NCI-H1417 (cell line): ENCODE measurements at regions not wholly inside any gene's neighbourhood (a gene's known extent, or its start where the extent isn't known, plus 50 kb on each side); places are given as distances from the start of the nearest gene placed in this dataset.

ENCODE experiments used
- DNase-seq, 3 experiments: peaks; one replicate each; lab custom pipeline; 2025; lab: John Stamatoyannopoulos, UW

GRCh38 chr1:229762891-229763290, 136.8 kb downstream of the URB2 start:
- no peak for DNase-seq

GRCh38 chr1:229768232-229768631, 142.2 kb downstream of the URB2 start:
- peak; percentile 79 to 97 (median 85) for DNase-seq

GRCh38 chr1:229769006-229769405, 143.0 kb downstream of the URB2 start:
- peak in 2 of 3 experiments; percentile 56 to 60 for DNase-seq

GRCh38 chr1:229769809-229770208, 143.8 kb downstream of the URB2 start:
- no peak for DNase-seq

GRCh38 chr1:229778794-229779193, 152.7 kb downstream of the URB2 start:
- DNase-seq = peak in 2 of 3 experiments; percentile 41 to 84

GRCh38 chr1:229781453-229781852, 155.4 kb downstream of the URB2 start:
- DNase-seq = peak; percentile 40 to 69 (median 42)

GRCh38 chr1:229782469-229782868, 156.4 kb downstream of the URB2 start:
- no peak for DNase-seq

GRCh38 chr1:229784834-229785233, 158.8 kb downstream of the URB2 start:
- no peak for DNase-seq

GRCh38 chr1:229786974-229787610, 161.0 kb downstream of the URB2 start:
- DNase-seq = no peak

GRCh38 chr1:229788004-229788403, 162.0 kb downstream of the URB2 start:
- no peak for DNase-seq

GRCh38 chr1:229792012-229792975, 166.2 kb downstream of the URB2 start:
- no peak for DNase-seq

GRCh38 chr1:229793488-229793887, 167.4 kb downstream of the URB2 start:
- no peak for DNase-seq

- DNase-seq = no peak
Measured at GRCh38 chr1:229798558-229798957, 172.5 kb downstream of the URB2 start.

GRCh38 chr1:229803626-229804217, 177.7 kb downstream of the URB2 start:
- peak in 1 of 3 experiments; percentile 3 for DNase-seq

- DNase-seq = no peak
Measured at GRCh38 chr1:229808272-229808671, 182.2 kb downstream of the URB2 start.

- DNase-seq = no peak
Measured at GRCh38 chr1:229810140-229810539, 184.1 kb downstream of the URB2 start.

- DNase-seq = no peak
Measured at GRCh38 chr1:229810961-229811360, 184.9 kb downstream of the URB2 start.

GRCh38 chr1:229812148-229812547, 186.1 kb downstream of the URB2 start:
- no peak for DNase-seq

GRCh38 chr1:229812693-229813092, 186.6 kb downstream of the URB2 start:
- DNase-seq = no peak

- peak in 1 of 3 experiments; percentile 5 for DNase-seq
Measured at GRCh38 chr1:229815076-229815475, 189.0 kb downstream of the URB2 start.

GRCh38 chr1:229815961-229816360, 189.9 kb downstream of the URB2 start:
- no peak for DNase-seq

GRCh38 chr1:229817936-229818335, 191.9 kb downstream of the URB2 start:
- DNase-seq = no peak

GRCh38 chr1:229819091-229819490, 193.0 kb downstream of the URB2 start:
- no peak for DNase-seq
